T-helper 2 cell treated with Interferon-gamma antibody and Interleukin-4, amounts not matched to agents 5 μg/mL and 100 μg/mL, for 36 hours (primary cell): ENCODE measurements at regions not wholly inside any gene's neighbourhood (a gene's known extent, or its start where the extent isn't known, plus 50 kb on each side); places are given as distances from the start of the nearest gene placed in this dataset.

ENCODE experiments used
- DNase-seq: peaks from one replicate; pipeline ENCODE4 v3.0.0; 2021; ENCODE audit warnings: low spot score
- H3K27ac Mint-ChIP-seq: one replicate; pipeline ENCODE4 v1.8.0; 2021; ENCODE audit warnings: mild to moderate bottlenecking, mixed read lengths
- H3K27me3 Mint-ChIP-seq: one replicate; pipeline ENCODE4 v1.8.0; 2021; ENCODE audit warnings: low read depth, mixed read lengths
- H3K36me3 Mint-ChIP-seq: one replicate; pipeline ENCODE4 v1.8.0; 2021; ENCODE audit warnings: low read depth, mixed read lengths
- H3K4me1 Mint-ChIP-seq: one replicate; pipeline ENCODE4 v1.8.0; 2021; ENCODE audit warnings: low read depth, mixed read lengths
- H3K4me3 Mint-ChIP-seq: one replicate; pipeline ENCODE4 v1.8.0; 2022; ENCODE audit warnings: mild to moderate bottlenecking, moderate library complexity, mixed read lengths
- H3K9me3 Mint-ChIP-seq: one replicate; pipeline ENCODE4 v1.8.0; 2021; ENCODE audit warnings: mixed read lengths

GRCh38 chr10:8420182-8420581, 365.7 kb downstream of the GATA3 start:
- DNase-seq: no peak
- Mint-ChIP-seq H3K27me3 (no peaks in the 10 kb centered on the region), H3K4me1 (peaks cover 57% of the 10 kb centered on the region), H3K9me3 (no peaks in the 10 kb centered on the region), H3K36me3 (peaks cover 17% of the 10 kb centered on the region), H3K27ac (peak overlapping the region; percentile 3), H3K4me3 (no peak overlapping the region)

- peaks cover 7% of the 10 kb centered on the region for H3K36me3 Mint-ChIP-seq
- H3K4me1 Mint-ChIP-seq: peaks cover 25% of the 10 kb centered on the region
- no peaks in the 10 kb centered on the region for H3K9me3 Mint-ChIP-seq
- no peaks in the 10 kb centered on the region for H3K27me3 Mint-ChIP-seq
- H3K4me3 Mint-ChIP-seq: peak overlapping the region; percentile 7
- DNase-seq: no peak
- H3K27ac Mint-ChIP-seq: peak overlapping the region; percentile 67
These were observed 370.2 kb downstream of the GATA3 start for GRCh38 chr10:8424555-8425211.

DNA sequence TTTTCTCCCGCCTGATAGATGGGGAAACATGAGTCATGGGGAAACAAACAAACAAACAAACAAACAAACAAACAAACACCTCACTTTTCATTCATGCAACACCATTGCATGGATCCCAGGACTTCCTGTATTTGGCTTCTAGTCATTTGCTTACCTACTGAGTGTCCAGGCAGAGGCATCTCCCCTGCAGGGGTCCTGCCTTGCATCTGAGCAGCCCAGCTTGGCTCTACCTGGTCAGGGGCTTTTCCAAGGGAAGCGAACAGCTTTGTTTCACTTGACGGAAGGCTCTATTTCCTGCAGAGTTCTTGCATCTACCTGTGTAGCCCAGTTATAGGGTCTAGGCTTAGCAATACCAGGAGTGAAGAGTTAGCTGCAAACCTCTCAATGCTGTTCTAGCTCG, 374.2 kb downstream of the GATA3 start:
- no peaks in the 10 kb centered on the region for H3K9me3 Mint-ChIP-seq
- DNase-seq: no peak
- H3K36me3 Mint-ChIP-seq: peaks cover 10% of the 10 kb centered on the region
- H3K4me1 Mint-ChIP-seq: peaks cover 28% of the 10 kb centered on the region
- no peak overlapping the region for H3K4me3 Mint-ChIP-seq
- H3K27me3 Mint-ChIP-seq: no peaks in the 10 kb centered on the region
- no peak overlapping the region for H3K27ac Mint-ChIP-seq

GRCh38 chr10:8430321-8430720, 375.8 kb downstream of the GATA3 start:
- Mint-ChIP-seq H3K4me1 (peaks cover 26% of the 10 kb centered on the region), H3K9me3 (no peaks in the 10 kb centered on the region), H3K27ac (no peak overlapping the region), H3K27me3 (no peaks in the 10 kb centered on the region), H3K36me3 (peaks cover 8% of the 10 kb centered on the region), H3K4me3 (no peak overlapping the region)
- no peak for DNase-seq

DNA sequence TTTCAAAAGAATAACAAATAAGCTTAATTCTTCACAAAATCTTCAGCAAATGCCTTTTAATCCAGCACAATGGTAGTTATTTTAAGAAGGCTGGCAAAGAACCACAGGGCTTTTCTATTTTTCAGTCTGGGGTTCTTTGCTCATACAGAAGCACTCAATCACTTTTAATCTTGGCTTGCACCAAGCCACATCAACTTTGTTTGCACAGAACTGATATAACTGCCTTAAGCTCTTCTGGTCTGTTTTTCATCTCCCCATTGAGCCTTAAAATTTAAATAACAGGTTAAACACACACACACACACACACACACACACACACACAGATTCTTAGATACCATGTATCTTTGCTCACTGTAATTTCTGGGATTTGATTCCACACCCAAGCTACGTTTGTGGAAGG, 377.0 kb downstream of the GATA3 start:
- Mint-ChIP-seq H3K9me3 (no peaks in the 10 kb centered on the region), H3K4me3 (no peak overlapping the region), H3K36me3 (peaks cover 10% of the 10 kb centered on the region), H3K27me3 (no peaks in the 10 kb centered on the region), H3K27ac (no peak overlapping the region), H3K4me1 (peaks cover 36% of the 10 kb centered on the region)
- no peak for DNase-seq

DNA sequence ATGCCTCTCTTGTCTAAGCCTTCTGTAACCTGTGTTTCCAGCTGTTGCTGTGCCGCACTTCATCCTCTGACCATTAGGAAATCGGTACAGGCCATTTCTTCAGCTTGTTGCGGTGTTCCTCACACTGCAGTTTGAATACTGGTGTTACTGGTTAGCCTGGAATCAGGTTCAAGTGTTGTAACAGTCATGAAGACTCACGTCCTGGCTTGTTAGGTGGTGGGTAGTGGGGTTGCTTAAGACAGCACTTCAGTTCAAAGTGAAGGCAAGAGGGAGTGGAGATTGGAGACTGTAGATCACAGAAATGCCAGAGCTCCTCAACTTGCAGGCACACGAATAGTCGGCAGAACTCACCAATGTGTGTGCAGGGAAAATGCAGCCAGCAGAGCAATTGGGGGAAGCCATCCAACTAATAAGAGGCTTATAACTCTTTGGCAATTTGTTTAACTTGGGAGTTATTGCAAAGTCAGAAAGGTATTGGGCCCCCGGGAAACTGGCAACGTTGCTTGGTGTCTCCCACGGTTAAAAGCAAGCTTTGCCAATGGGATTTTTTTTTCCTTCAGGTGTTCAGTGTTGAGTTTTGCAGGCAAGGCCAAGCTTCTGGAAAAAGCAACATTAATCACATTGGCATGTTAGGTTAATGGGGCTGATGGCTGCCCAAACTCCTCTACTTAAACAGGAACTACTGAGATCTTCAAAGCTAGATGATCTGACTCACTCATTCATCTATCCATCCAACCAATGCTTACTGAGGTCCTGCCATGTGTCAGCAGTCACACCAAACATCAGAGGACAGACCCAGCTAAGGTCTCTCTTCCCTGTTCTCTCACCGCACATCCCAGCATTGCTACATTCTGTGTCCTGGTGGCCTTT, 380.9 kb downstream of the GATA3 start:
- H3K4me3 Mint-ChIP-seq: no peak overlapping the region
- H3K27me3 Mint-ChIP-seq: no peaks in the 10 kb centered on the region
- DNase-seq: no peak
- H3K36me3 Mint-ChIP-seq: peaks cover 14% of the 10 kb centered on the region
- H3K9me3 Mint-ChIP-seq: no peaks in the 10 kb centered on the region
- no peak overlapping the region for H3K27ac Mint-ChIP-seq
- H3K4me1 Mint-ChIP-seq: peaks cover 61% of the 10 kb centered on the region

DNA sequence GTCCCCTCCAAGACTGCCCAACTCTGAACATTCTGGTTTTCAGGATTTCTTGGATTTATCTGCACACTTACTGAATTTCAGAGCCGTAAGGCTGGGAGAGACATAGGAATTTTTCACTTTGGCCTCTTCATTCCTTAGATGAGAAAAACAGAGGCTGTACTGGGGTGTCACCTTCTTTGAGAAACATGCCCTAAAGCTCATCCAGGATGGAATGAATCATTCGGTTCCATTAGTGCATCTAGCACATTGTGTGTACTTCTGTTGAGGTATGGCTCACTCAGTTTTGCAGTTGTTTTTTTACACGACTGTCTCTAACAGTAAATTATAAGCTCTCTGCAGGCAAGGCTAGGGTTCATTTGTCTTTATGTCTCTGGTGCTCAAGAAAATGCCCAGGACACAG, 383.4 kb downstream of the GATA3 start:
- H3K4me1 Mint-ChIP-seq: peaks cover 49% of the 10 kb centered on the region
- H3K27ac Mint-ChIP-seq: peak overlapping the region; percentile 62
- H3K36me3 Mint-ChIP-seq: peaks cover 9% of the 10 kb centered on the region
- DNase-seq: no peak
- no peaks in the 10 kb centered on the region for H3K27me3 Mint-ChIP-seq
- H3K4me3 Mint-ChIP-seq: peak overlapping the region; percentile 59
- no peaks in the 10 kb centered on the region for H3K9me3 Mint-ChIP-seq

DNA sequence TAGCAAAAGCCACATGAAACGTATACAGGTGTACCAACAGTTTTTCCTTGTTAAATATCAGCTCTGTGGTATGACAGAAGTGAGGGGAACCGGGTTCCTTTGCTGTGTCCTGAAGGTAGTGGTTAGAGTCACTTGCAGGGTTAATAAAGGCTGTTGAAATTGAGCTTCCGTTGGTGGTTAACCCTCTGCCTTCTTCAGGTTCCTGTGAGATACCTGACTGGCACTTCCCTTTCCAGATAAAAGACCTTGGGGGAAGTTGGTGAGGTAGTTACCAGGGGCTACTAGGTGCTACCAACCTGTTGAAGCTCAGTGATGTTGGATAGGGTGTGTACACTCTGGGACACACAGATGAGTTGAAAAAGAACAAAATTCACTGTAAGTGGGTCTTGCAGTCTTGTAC, 384.1 kb downstream of the GATA3 start:
- Mint-ChIP-seq H3K9me3 (no peaks in the 10 kb centered on the region), H3K4me1 (peaks cover 49% of the 10 kb centered on the region), H3K27me3 (no peaks in the 10 kb centered on the region), H3K27ac (no peak overlapping the region), H3K36me3 (peaks cover 9% of the 10 kb centered on the region), H3K4me3 (peak overlapping the region; percentile 59)
- no peak for DNase-seq

GRCh38 chr10:8439040-8439439, 384.6 kb downstream of the GATA3 start:
- Mint-ChIP-seq H3K36me3 (peaks cover 9% of the 10 kb centered on the region), H3K9me3 (no peaks in the 10 kb centered on the region), H3K4me1 (peaks cover 48% of the 10 kb centered on the region), H3K27me3 (no peaks in the 10 kb centered on the region), H3K27ac (no peak overlapping the region), H3K4me3 (no peak overlapping the region)
- no peak for DNase-seq

GRCh38 chr10:8444630-8445029, 390.1 kb downstream of the GATA3 start:
- Mint-ChIP-seq H3K36me3 (no peaks in the 10 kb centered on the region), H3K4me3 (peak overlapping the region; percentile 11), H3K27me3 (no peaks in the 10 kb centered on the region), H3K27ac (no peak overlapping the region), H3K9me3 (no peaks in the 10 kb centered on the region), H3K4me1 (peaks cover 12% of the 10 kb centered on the region)
- no peak for DNase-seq

- no peaks in the 10 kb centered on the region for H3K27me3 Mint-ChIP-seq
- no peaks in the 10 kb centered on the region for H3K9me3 Mint-ChIP-seq
- no peak overlapping the region for H3K4me3 Mint-ChIP-seq
- H3K4me1 Mint-ChIP-seq: peaks cover 12% of the 10 kb centered on the region
- H3K36me3 Mint-ChIP-seq: peaks cover under 1% of the 10 kb centered on the region
- H3K27ac Mint-ChIP-seq: no peak overlapping the region
- no peak for DNase-seq
These were observed 390.9 kb downstream of the GATA3 start for GRCh38 chr10:8445353-8445752.

DNA sequence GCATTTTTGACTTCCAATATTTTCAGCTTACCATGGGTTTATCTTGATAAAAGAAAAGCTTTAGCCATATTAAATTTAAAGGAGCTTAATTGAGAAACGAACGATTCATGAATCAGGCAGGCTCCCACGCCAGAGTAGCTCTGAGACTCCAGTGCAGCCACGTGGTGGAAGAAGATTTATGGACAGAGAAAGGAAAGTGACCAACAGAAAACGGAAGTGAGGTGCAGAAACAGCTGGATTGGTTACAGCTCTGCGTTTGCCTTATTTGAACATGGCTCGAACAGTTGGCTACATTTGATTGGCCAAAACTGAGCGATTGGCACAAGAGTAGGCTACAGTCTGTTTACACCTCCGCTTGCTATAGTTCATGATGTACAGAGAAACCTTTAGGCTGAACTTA, 395.4 kb downstream of the GATA3 start:
- no peak overlapping the region for H3K4me3 Mint-ChIP-seq
- DNase-seq: no peak
- no peaks in the 10 kb centered on the region for H3K27me3 Mint-ChIP-seq
- peaks cover 22% of the 10 kb centered on the region for H3K4me1 Mint-ChIP-seq
- no peaks in the 10 kb centered on the region for H3K9me3 Mint-ChIP-seq
- H3K36me3 Mint-ChIP-seq: peaks cover 4% of the 10 kb centered on the region
- H3K27ac Mint-ChIP-seq: peak overlapping the region; percentile 15

- Mint-ChIP-seq H3K27me3 (no peaks in the 10 kb centered on the region), H3K27ac (peak overlapping the region; percentile 38), H3K36me3 (peaks cover 14% of the 10 kb centered on the region)
These were observed 399.1 kb downstream of the GATA3 start for GRCh38 chr10:8453587-8453986.

DNA sequence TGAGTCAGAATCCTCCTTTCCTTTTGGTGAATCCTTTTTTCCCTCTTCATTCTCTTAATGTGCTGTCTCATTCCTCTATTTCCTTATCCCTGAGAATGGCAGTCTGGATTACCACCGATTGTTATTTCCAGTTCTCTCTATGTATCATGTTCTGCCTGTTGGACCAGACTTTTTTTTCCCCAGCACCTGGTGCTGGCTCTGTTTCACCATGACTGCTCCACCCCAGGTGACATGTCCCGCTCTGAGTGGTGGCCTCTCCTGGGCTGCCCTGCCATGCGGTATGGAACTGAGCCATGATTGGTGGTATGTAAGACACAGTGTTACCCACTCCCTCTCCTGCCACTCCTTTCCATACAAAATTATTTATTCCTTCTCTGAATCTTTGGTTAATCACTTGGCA, 399.9 kb downstream of the GATA3 start:
- Mint-ChIP-seq H3K27ac (no peak overlapping the region), H3K9me3 (peaks cover 19% of the 10 kb centered on the region), H3K4me1 (peaks cover 22% of the 10 kb centered on the region), H3K36me3 (peaks cover 16% of the 10 kb centered on the region), H3K4me3 (no peak overlapping the region), H3K27me3 (no peaks in the 10 kb centered on the region)
- no peak for DNase-seq

More at GRCh38 chr10:8453587-8453986, 399.1 kb downstream of the GATA3 start:
- Mint-ChIP-seq H3K4me3 (no peak overlapping the region), H3K4me1 (peaks cover 22% of the 10 kb centered on the region), H3K9me3 (peaks cover 15% of the 10 kb centered on the region)
- DNase-seq: no peak
